Brain microvascular endothelial cell (primary cell): ENCODE measurements at regions not wholly inside any gene's neighbourhood (a gene's known extent, or its start where the extent isn't known, plus 50 kb on each side); places are given as distances from the start of the nearest gene placed in this dataset.

Source experiments
- DNase-seq: peaks from one replicate; pipeline ENCODE4 v3.0.0-alpha.2; 2020
- H3K27ac ChIP-seq: fragments of 250-450 bp; sonication (Bioruptor Pico); 2 replicates; pipeline ENCODE4 v1.5.1; 2020; ENCODE audit warnings: mild to moderate bottlenecking, moderate library complexity
- H3K27me3 ChIP-seq: fragments of 250-450 bp; sonication (Bioruptor Pico); replicated peaks from 2 replicates; pipeline ENCODE4 v1.5.1; 2020; ENCODE audit warnings: mild to moderate bottlenecking
- H3K36me3 ChIP-seq: fragments of 250-450 bp; sonication (Bioruptor Pico); replicated peaks from 2 replicates; pipeline ENCODE4 v1.5.1; 2020; ENCODE audit warnings: mild to moderate bottlenecking
- H3K4me3 ChIP-seq: 2 replicates; pipeline ENCODE4 v1.5.1; 2011; ENCODE audit warnings: low read depth, mild to moderate bottlenecking, control low read depth, low read length, moderate library complexity
- in situ Hi-C: cut with HindIII; loops from 2 replicates; pipeline ENCODE4 v1.10.0; 2017; ENCODE audit warnings: low sequenced_read_pairs, low pct_ligation_motif_present
- TF ChIP-seq, protein P1 (sequence below): IDR thresholded peaks from 2 replicates; pipeline ENCODE4 v1.5.1; 2011; ENCODE audit warnings: low read depth, mild to moderate bottlenecking, moderate library complexity, low read length, control low read depth, inconsistent platforms; ENCODE audit errors: missing control alignments

DNA sequence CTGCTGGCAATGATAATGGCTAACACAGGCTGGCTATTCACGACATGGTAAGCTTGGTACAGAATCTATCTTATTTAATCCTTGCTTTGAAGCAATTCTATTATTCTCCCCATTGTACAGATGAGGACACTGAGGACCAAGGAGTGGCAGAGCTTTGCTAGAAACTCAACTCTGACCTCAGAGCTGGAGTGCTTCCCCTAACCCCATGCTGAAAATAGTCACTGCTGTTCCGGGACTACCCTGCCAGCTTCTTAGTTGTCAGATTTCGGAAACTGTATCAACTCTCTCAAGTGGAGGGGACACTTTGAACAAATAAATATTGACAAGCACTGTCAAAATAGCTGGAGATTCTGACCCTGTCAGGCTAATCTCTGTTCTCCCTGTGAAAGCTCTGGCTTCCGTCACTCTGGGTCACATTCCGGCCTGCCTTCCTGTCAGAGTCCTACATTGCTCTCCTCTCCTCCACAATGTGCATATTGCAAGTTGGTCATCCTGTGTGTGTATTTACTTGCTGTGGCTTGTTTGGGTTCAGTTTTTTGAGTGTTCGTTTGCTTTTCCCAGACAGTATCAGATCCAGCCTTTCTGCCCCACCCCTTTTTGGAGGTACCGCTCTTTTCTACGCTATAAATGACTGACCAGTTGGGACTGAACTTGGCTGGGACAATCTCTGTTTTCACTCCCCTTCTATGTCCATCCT is 134.3 kb upstream of the MAP1B start:
- Histone ChIP-seq H3K36me3 (no peaks in the 10 kb centered on the region), H3K4me3 (no peak overlapping the region), H3K27me3 (no peaks in the 10 kb centered on the region), H3K27ac (no peak overlapping the region)
- DNase-seq = no peak
- in situ Hi-C loops = no loop called here
- TF ChIP-seq, protein P1, sequence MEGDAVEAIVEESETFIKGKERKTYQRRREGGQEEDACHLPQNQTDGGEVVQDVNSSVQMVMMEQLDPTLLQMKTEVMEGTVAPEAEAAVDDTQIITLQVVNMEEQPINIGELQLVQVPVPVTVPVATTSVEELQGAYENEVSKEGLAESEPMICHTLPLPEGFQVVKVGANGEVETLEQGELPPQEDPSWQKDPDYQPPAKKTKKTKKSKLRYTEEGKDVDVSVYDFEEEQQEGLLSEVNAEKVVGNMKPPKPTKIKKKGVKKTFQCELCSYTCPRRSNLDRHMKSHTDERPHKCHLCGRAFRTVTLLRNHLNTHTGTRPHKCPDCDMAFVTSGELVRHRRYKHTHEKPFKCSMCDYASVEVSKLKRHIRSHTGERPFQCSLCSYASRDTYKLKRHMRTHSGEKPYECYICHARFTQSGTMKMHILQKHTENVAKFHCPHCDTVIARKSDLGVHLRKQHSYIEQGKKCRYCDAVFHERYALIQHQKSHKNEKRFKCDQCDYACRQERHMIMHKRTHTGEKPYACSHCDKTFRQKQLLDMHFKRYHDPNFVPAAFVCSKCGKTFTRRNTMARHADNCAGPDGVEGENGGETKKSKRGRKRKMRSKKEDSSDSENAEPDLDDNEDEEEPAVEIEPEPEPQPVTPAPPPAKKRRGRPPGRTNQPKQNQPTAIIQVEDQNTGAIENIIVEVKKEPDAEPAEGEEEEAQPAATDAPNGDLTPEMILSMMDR = no peak

DNA sequence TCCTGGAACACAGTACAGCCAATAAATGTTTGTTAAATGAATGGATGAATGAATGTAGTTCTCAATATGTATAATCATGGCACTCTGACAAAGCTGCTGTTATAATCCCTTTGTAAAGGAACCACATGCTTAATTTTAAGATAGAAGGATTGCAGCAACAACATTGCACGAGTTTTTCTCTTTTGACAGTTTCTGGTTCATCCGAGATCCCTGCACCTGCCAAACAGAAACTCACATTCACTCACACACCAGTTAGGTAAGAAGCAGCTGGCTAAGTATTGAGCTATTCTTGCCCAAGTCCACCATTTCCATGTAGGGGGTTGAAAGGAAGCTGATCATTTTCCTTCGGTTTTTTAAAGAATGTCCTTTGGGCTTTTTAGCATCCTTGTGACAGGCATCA is 133.7 kb upstream of the MAP1B start:
- no peaks in the 10 kb centered on the region for H3K36me3 ChIP-seq
- H3K27me3 ChIP-seq = no peaks in the 10 kb centered on the region
- no peak for DNase-seq
- H3K27ac ChIP-seq = no peak overlapping the region
- no peak overlapping the region for H3K4me3 ChIP-seq
- TF ChIP-seq, protein P1 = no peak
- in situ Hi-C loops = no loop called here

DNA sequence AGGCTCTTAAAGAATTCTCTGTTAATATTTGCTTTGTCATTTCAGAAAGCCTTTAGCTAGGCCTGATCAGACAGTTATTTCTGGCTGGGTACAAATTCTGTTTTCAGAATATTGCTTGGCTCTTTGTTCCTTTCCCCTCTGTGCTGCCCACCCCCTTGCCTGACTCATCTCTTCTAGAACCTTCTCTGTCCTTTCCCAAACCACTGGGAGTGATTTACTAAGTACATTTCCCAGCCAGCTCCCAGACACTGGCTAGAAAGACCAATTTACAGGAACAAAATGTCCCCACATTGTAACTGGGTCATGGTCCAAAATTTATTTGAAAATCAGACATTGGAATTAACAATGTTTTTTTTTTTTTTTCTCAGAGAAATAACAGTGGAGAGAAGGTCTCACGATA is 133.1 kb upstream of the MAP1B start:
- DNase-seq = no peak
- no peaks in the 10 kb centered on the region for H3K36me3 ChIP-seq
- TF ChIP-seq, protein P1 = no peak
- H3K4me3 ChIP-seq = no peak overlapping the region
- in situ Hi-C loops = no loop called here
- no peaks in the 10 kb centered on the region for H3K27me3 ChIP-seq
- no peak overlapping the region for H3K27ac ChIP-seq

DNA sequence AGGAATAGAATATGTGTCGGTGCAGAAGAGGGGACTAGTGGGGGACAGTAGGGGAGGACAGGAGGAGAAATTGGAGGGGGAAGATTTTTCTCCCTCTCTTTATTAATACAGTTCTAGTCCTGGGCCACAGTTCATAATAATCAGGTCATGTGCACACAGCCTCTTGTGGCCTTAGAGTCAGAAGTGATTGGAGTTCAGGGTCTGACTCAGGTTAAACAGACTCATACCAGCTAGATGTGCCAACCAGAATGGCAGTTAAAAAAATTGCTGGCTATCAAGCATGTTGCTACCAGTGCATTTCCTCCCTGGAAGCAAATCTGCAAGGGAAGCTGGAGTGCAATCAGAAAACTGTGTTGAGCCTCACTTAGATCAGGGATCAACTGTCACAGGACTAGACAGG is 132.7 kb upstream of the MAP1B start:
- no peaks in the 10 kb centered on the region for H3K27me3 ChIP-seq
- in situ Hi-C loops = no loop called here
- H3K36me3 ChIP-seq = no peaks in the 10 kb centered on the region
- H3K4me3 ChIP-seq = no peak overlapping the region
- TF ChIP-seq, protein P1 = no peak
- no peak overlapping the region for H3K27ac ChIP-seq
- DNase-seq = no peak

DNA sequence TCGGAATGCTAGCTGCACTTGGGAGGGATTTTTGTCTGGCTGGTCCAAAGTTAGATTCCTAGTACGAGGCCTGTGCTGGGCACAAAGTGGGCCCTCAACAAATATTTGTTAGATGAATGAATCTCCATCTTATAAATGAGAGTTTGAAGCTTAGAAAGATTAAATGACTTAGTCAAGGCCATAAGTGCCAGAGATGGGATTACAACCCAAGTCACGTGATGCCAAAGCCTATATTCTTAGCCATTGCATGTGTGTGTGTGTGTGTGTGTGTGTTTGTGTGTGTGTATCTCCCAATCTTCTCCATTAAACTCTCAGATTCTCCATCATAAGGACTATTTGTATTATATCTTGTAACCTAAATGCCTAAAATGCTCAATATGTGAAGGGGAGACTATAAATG is 130.8 kb upstream of the MAP1B start:
- Histone ChIP-seq H3K4me3 (no peak overlapping the region), H3K36me3 (no peaks in the 10 kb centered on the region), H3K27ac (no peak overlapping the region), H3K27me3 (no peaks in the 10 kb centered on the region)
- TF ChIP-seq, protein P1 = no peak
- in situ Hi-C loops = no loop called here
- DNase-seq = no peak

DNA sequence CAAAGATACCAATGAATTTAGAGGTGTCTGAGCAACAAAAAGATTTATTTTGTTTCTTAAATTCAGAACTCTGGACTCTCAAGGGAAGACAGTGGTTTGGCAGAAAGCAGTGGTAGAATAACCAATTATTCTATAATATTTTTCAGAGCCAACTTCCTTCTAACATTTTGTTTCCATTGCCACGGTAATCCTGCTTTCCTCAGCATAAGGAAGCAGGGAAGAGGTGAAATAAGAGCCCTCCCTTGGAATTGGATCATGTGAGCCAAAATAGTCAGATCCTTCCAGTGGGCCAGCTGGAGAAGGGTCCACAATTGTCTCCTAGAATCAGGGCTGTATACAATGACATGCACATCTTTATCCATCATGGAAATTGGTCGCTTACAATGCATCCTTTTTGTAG is 130.0 kb upstream of the MAP1B start:
- H3K27ac ChIP-seq = no peak overlapping the region
- in situ Hi-C loops = no loop called here
- no peaks in the 10 kb centered on the region for H3K27me3 ChIP-seq
- no peak overlapping the region for H3K4me3 ChIP-seq
- H3K36me3 ChIP-seq = no peaks in the 10 kb centered on the region
- no peak for DNase-seq
- TF ChIP-seq, protein P1 = no peak
